GM23248 (cell line): ENCODE measurements at regions not wholly inside any gene's neighbourhood (a gene's known extent, or its start where the extent isn't known, plus 50 kb on each side); places are given as distances from the start of the nearest gene placed in this dataset.

Experiments
- EZH2 ChIP-seq: fragments of 200-600 bp; sonication (generic); IDR thresholded peaks from 2 replicates; pipeline ENCODE4 v1.6.1; 2018; ENCODE audit warnings: antibody characterized with exemption, mild to moderate bottlenecking; ENCODE audit not compliant: insufficient read depth, poor library complexity, severe bottlenecking
- EZH2phosphoT487 ChIP-seq: fragments of 200-600 bp; sonication (generic); IDR thresholded peaks from 2 replicates; pipeline ENCODE4 v1.6.1; 2018; ENCODE audit warnings: antibody characterized with exemption, moderate library complexity, mild to moderate bottlenecking, low read depth; ENCODE audit not compliant: insufficient read depth

DNA sequence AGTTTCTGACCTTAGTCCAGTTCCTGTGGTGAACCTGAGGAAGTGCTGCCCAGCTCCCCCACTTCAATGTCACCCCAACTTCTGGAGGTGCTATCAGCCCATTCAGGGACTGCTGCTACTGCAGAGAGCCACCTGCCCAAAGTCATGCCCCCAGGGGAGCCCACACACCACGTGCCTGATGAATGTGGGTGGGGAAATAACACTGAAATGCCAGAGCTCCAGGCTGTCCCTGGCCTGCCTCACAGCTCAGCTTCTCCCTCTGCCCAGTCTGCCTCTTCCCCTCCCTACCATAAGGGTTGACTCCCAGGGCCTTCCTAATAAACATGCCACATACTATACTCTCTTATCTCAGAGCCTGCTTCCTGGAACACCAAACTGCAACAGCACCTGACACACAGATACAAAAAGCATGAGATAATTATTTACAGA lies 276.4 kb upstream of the MOCS1 start:
- TF ChIP-seq EZH2phosphoT487 (no peak), EZH2 (no peak)
